SK-N-SH (cell line): ENCODE measurements at regions not wholly inside any gene's neighbourhood (a gene's known extent, or its start where the extent isn't known, plus 50 kb on each side); places are given as distances from the start of the nearest gene placed in this dataset.

Source experiments
- CTCF ChIA-PET: fragments of 300-600, 350-600 bp; formaldehyde crosslinking; extraction: SDS; loops from one replicate; lab custom pipeline; 2021; lab: Yijun Ruan, JAX
- POLR2A ChIA-PET: fragments of 350-600 bp; sonication (Branson Sonifier 250); formaldehyde crosslinking; extraction: SDS; loops from one replicate; lab custom pipeline; 2020; ENCODE audit warnings: antibody characterized with exemption, inconsistent platforms; lab: Yijun Ruan, JAX
- DNase-seq: peaks from one replicate; pipeline ENCODE4 v3.0.0; 2012
- H2AFZ ChIP-seq: fragments of 200-600 bp; sonication (generic); 2 replicates; pipeline ENCODE4 v1.8.1; 2016; ENCODE audit warnings: antibody characterized with exemption, mild to moderate bottlenecking, low read depth
- H3F3A ChIP-seq: fragments of 200-600 bp; sonication (generic); replicated peaks from 2 replicates; pipeline ENCODE3; 2016; ENCODE audit warnings: antibody characterized with exemption, mild to moderate bottlenecking; ENCODE audit not compliant: insufficient read depth
- H3K27ac ChIP-seq, 2 experiments: fragments of 200-500 bp in 1 of 2; fragments of 200-600 bp in 1 of 2; sonication (Bioruptor generic) in 1 of 2; sonication (generic), shearing (Covaris generic) in 1 of 2; 2 replicates each; pipeline versions ENCODE4 v1.5.1 to v1.6.1; 2014 to 2016; ENCODE audit warnings: low read depth in 2 of 2, inconsistent platforms in 1 of 2, low read length in 1 of 2, mild to moderate bottlenecking in 1 of 2, mixed read lengths in 1 of 2
- H3K27me3 ChIP-seq: fragments of 200-600 bp; sonication (generic), shearing (Covaris generic); 2 replicates; pipeline ENCODE4 v1.6.1; 2016; ENCODE audit warnings: mixed run types; ENCODE audit not compliant: insufficient read depth
- H3K36me3 ChIP-seq, 2 experiments: fragments of 200-500 bp in 1 of 2; fragments of 200-600 bp in 1 of 2; sonication (Bioruptor generic) in 1 of 2; sonication (generic) in 1 of 2; replicated peaks in 1 of 2; 2 replicates each; pipeline versions ENCODE3 to v1.5.1; 2014 to 2016; ENCODE audit warnings: low read length in 1 of 2, mild to moderate bottlenecking in 1 of 2; ENCODE audit not compliant: insufficient read depth in 2 of 2, control insufficient read depth in 1 of 2
- H3K4me1 ChIP-seq, 2 experiments: fragments of 200-500 bp in 1 of 2; fragments of 200-600 bp in 1 of 2; sonication (Bioruptor generic) in 1 of 2; sonication (generic), shearing (Covaris generic) in 1 of 2; 2 replicates each; pipeline versions ENCODE4 v1.5.1 to v1.6.1; 2014 to 2016; ENCODE audit warnings: low read depth in 1 of 2, low read length in 1 of 2, mixed run types in 1 of 2; ENCODE audit not compliant: insufficient read depth in 2 of 2, control insufficient read depth in 1 of 2
- H3K4me2 ChIP-seq: fragments of 200-600 bp; sonication (generic), shearing (Covaris generic); 2 replicates; pipeline ENCODE4 v1.6.1; 2017; ENCODE audit warnings: mixed run types
- H3K4me3 ChIP-seq, 2 experiments: fragments of 200-500 bp in 1 of 2; fragments of 200-600 bp in 1 of 2; sonication (Bioruptor generic) in 1 of 2; sonication (generic), shearing (Covaris generic) in 1 of 2; 2 replicates each; pipeline versions ENCODE4 v1.5.1 to v1.8.1; 2014 to 2016; ENCODE audit warnings: low read depth in 2 of 2, inconsistent platforms in 1 of 2, low read length in 1 of 2, mild to moderate bottlenecking in 1 of 2, mixed read lengths in 1 of 2, moderate library complexity in 1 of 2
- H3K79me2 ChIP-seq: fragments of 200-600 bp; sonication (generic); 2 replicates; pipeline ENCODE4 v1.8.1; 2017; ENCODE audit warnings: mild to moderate bottlenecking; ENCODE audit not compliant: insufficient read depth
- H3K9ac ChIP-seq: fragments of 200-600 bp; sonication (generic); 2 replicates; pipeline ENCODE4 v1.6.1; 2017; ENCODE audit warnings: mixed run types
- H3K9me2 ChIP-seq: fragments of 200-600 bp; sonication (generic); 2 replicates; pipeline ENCODE4 v1.6.1; 2017; ENCODE audit warnings: mixed run types
- H3K9me3 ChIP-seq: fragments of 200-600 bp; sonication (generic); 2 replicates; pipeline ENCODE4 v1.6.1; 2017; ENCODE audit warnings: mixed run types, mild to moderate bottlenecking, moderate library complexity
- H4K20me1 ChIP-seq: fragments of 200-600 bp; sonication (generic); 2 replicates; pipeline ENCODE4 v1.6.1; 2017; ENCODE audit warnings: mild to moderate bottlenecking, mixed run types; ENCODE audit not compliant: insufficient read depth
- CHD2 ChIP-seq: fragments of 150-350 bp; IDR thresholded peaks from 2 replicates; pipeline ENCODE4 v1.6.1; 2018; ENCODE audit warnings: low read length; ENCODE audit not compliant: partially characterized antibody
- CTCF ChIP-seq: fragments of 200-600 bp; sonication (generic); IDR thresholded peaks from 2 replicates; pipeline ENCODE4 v1.6.1; 2017; ENCODE audit warnings: antibody characterized with exemption, mild to moderate bottlenecking, moderate library complexity
- EP300 ChIP-seq, 2 experiments: IDR thresholded peaks; 2 replicates each; pipeline versions ENCODE4 v1.4.0 to v1.6.1; 2012; ENCODE audit warnings: borderline replicate concordance in 1 of 2, low read depth in 1 of 2, low read length in 1 of 2
- FOXJ3 ChIP-seq: sonication (generic); formaldehyde crosslinking; IDR thresholded peaks from 2 replicates; pipeline ENCODE4 v1.5.1; 2020; ENCODE audit warnings: mild to moderate bottlenecking, missing genetic modification reagents
- FOXM1 ChIP-seq: IDR thresholded peaks from 2 replicates; pipeline ENCODE4 v1.4.0; 2012; ENCODE audit warnings: low read depth, mild to moderate bottlenecking
- GABPA ChIP-seq: IDR thresholded peaks from 2 replicates; pipeline ENCODE4 v1.4.0; 2012; ENCODE audit warnings: low read depth, mild to moderate bottlenecking
- GATA2 ChIP-seq: sonication (generic); formaldehyde crosslinking; IDR thresholded peaks from 2 replicates; pipeline ENCODE4 v1.5.0; 2020; ENCODE audit warnings: mild to moderate bottlenecking, missing genetic modification reagents
- NRF1 ChIP-seq: IDR thresholded peaks from 2 replicates; pipeline ENCODE4 v1.6.1; 2012; ENCODE audit warnings: low read depth, mild to moderate bottlenecking, low read length
- PBX3 ChIP-seq: IDR thresholded peaks from 2 replicates; pipeline ENCODE4; 2012
- POLR2AphosphoS5 ChIP-seq: IDR thresholded peaks from 2 replicates; pipeline ENCODE4 v1.6.1; 2012; ENCODE audit warnings: low read depth, low read length
- RFX5 ChIP-seq: IDR thresholded peaks from 2 replicates; pipeline ENCODE4 v1.6.1; 2012; ENCODE audit warnings: mild to moderate bottlenecking, improper control_type of control experiment, low read length
- SIN3A ChIP-seq: IDR thresholded peaks from 2 replicates; pipeline ENCODE4 v1.6.1; 2012; ENCODE audit warnings: low read depth, mild to moderate bottlenecking, low read length, moderate library complexity, borderline replicate concordance
- TEAD4 ChIP-seq: IDR thresholded peaks from 2 replicates; pipeline ENCODE4 v1.4.0; 2012; ENCODE audit warnings: mild to moderate bottlenecking, borderline replicate concordance; ENCODE audit not compliant: insufficient read depth
- YY1 ChIP-seq: IDR thresholded peaks from 2 replicates; pipeline ENCODE4 v1.4.0; 2012; ENCODE audit warnings: low read depth, mild to moderate bottlenecking
- WGBS: methylation state at CpG from one replicate; pipeline ENCODE4 v1.1.6; 2017; ENCODE audit warnings: low lambda C conversion rate; 5-methylcytosine and 5-hydroxymethylcytosine counted together
- TF ChIP-seq, protein P1 (sequence below): IDR thresholded peaks from 2 replicates; pipeline ENCODE4 v1.4.0; 2012; ENCODE audit warnings: low read depth
- TF ChIP-seq, protein P2 (sequence below): IDR thresholded peaks from 2 replicates; pipeline ENCODE4 v1.6.1; 2012; ENCODE audit warnings: mild to moderate bottlenecking, low read depth, low read length, moderate library complexity

DNA sequence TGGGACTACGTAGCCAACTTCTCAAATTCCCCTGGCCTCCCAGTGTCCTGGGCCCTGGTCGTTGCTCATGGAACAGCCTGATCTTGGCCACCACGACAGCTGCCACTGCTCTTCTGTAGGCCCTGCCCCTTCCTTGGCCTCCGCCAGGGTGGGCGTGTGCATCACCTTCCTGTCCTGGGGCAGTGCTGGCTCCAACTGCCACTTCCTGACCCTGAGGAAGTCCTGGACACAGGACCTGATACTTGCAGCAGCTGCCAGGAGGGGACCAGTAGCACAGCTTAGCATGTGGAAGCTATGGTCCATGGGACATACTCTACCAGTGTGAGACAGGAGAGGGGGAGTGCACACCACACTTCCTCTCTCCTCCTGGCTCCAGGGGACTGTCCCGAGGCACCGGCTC, 145.2 kb downstream of the TENT4A start:
- Histone ChIP-seq H3K27ac (no peak overlapping the region), H3K9ac (no peak overlapping the region), H2AFZ (no peak overlapping the region), H3K4me2 (no peak overlapping the region), H4K20me1 (no peaks in the 10 kb centered on the region), H3K36me3 (no peaks in the 10 kb centered on the region), H3K27me3 (no peaks in the 10 kb centered on the region), H3F3A (no peaks in the 10 kb centered on the region), H3K4me1 (peaks cover 0 to 4% of the 10 kb centered on the region in 2 experiments; a peak in 1 of 4 replicates), H3K9me2 (no peaks in the 10 kb centered on the region), H3K4me3 (no peak overlapping the region), H3K9me3 (no peaks in the 10 kb centered on the region), H3K79me2 (no peaks in the 10 kb centered on the region)
- ChIA-PET POLR2A (no interaction called here), CTCF (no interaction called here)
- DNase-seq = no peak
- WGBS = 29% methylated on average over 6 of the region's 7 CpGs
- TF ChIP-seq RFX5 (no peak), EP300 (IDR thresholded peaks at IDR 0.05; ENCODE audit: borderline replicate concordance in 1 of 2, low read depth in 1 of 2, low read length in 1 of 2) (no peak), POLR2AphosphoS5 (no peak), SIN3A (no peak), GATA2 (no peak), FOXM1 (no peak), CTCF (no peak), PBX3 (no peak), FOXJ3 (CRISPR knock-in tag) (no peak), TEAD4 (no peak), YY1 (no peak), GABPA (no peak), CHD2 (no peak), NRF1 (no peak)
- TF ChIP-seq, protein P1, sequence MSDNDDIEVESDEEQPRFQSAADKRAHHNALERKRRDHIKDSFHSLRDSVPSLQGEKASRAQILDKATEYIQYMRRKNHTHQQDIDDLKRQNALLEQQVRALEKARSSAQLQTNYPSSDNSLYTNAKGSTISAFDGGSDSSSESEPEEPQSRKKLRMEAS = no peak
- TF ChIP-seq, protein P2, sequence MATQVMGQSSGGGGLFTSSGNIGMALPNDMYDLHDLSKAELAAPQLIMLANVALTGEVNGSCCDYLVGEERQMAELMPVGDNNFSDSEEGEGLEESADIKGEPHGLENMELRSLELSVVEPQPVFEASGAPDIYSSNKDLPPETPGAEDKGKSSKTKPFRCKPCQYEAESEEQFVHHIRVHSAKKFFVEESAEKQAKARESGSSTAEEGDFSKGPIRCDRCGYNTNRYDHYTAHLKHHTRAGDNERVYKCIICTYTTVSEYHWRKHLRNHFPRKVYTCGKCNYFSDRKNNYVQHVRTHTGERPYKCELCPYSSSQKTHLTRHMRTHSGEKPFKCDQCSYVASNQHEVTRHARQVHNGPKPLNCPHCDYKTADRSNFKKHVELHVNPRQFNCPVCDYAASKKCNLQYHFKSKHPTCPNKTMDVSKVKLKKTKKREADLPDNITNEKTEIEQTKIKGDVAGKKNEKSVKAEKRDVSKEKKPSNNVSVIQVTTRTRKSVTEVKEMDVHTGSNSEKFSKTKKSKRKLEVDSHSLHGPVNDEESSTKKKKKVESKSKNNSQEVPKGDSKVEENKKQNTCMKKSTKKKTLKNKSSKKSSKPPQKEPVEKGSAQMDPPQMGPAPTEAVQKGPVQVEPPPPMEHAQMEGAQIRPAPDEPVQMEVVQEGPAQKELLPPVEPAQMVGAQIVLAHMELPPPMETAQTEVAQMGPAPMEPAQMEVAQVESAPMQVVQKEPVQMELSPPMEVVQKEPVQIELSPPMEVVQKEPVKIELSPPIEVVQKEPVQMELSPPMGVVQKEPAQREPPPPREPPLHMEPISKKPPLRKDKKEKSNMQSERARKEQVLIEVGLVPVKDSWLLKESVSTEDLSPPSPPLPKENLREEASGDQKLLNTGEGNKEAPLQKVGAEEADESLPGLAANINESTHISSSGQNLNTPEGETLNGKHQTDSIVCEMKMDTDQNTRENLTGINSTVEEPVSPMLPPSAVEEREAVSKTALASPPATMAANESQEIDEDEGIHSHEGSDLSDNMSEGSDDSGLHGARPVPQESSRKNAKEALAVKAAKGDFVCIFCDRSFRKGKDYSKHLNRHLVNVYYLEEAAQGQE = no peak
